Activated naive CD4-positive, alpha-beta T cell treated with anti-CD3 and anti-CD28 coated beads, Interleukin-2, amount 50 U/mL, for 24 hours (primary cell): ENCODE measurements at regions not wholly inside any gene's neighbourhood (a gene's known extent, or its start where the extent isn't known, plus 50 kb on each side); places are given as distances from the start of the nearest gene placed in this dataset.

ENCODE experiments used
- H3K27ac Mint-ChIP-seq: one replicate; pipeline ENCODE4 v1.8.0; 2021; ENCODE audit warnings: mild to moderate bottlenecking, mixed read lengths
- H3K27me3 Mint-ChIP-seq: one replicate; pipeline ENCODE4 v1.8.0; 2021; ENCODE audit warnings: mixed read lengths
- H3K36me3 Mint-ChIP-seq: one replicate; pipeline ENCODE4 v1.8.0; 2021; ENCODE audit warnings: mixed read lengths
- H3K4me1 Mint-ChIP-seq: one replicate; pipeline ENCODE4 v1.8.0; 2021; ENCODE audit warnings: mixed read lengths
- H3K4me3 Mint-ChIP-seq: one replicate; pipeline ENCODE4 v1.8.0; 2021; ENCODE audit warnings: mild to moderate bottlenecking, mixed read lengths
- H3K9me3 Mint-ChIP-seq: one replicate; pipeline ENCODE4 v1.8.0; 2021; ENCODE audit warnings: mixed read lengths

DNA sequence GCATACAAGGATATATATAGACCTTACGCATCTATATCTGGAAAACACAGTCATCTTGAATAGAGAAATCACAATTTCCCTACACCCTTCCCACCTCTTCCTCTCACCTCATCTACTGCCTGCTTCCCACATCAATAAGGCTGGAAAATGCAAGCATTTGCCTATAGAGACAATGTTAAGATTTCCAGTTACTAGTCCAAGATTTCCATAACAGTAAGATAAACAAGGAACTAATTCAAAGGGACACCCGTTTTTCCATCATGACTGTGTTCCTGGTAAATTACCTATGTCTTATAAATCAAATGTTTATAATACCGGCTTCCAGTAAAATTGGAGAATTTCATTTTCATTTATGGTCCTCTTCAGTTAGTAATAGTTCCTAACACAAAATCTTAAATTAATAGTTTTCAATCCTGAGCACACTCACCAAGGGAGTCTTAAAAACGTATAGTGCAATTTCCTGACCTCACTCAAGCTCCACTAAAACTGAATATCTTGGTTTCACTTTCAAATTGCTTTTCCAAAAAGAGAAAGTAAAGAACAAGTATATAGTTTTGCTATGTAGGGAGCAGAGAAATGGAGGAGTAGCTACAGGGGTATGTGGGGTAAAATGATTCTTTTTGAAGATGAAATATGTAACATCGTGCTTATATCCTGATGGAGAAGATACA lies 398.7 kb downstream of the PLPP3 start:
- H3K9me3 Mint-ChIP-seq = no peaks in the 10 kb centered on the region
- no peak overlapping the region for H3K4me3 Mint-ChIP-seq
- no peaks in the 10 kb centered on the region for H3K4me1 Mint-ChIP-seq
- H3K27me3 Mint-ChIP-seq = no peaks in the 10 kb centered on the region
- no peaks in the 10 kb centered on the region for H3K36me3 Mint-ChIP-seq
- H3K27ac Mint-ChIP-seq = no peak overlapping the region

GRCh38 chr1:56179543-56179942 lies 399.8 kb downstream of the PLPP3 start:
- Mint-ChIP-seq H3K36me3 (no peaks in the 10 kb centered on the region), H3K9me3 (no peaks in the 10 kb centered on the region), H3K27ac (no peak overlapping the region), H3K4me3 (no peak overlapping the region), H3K27me3 (no peaks in the 10 kb centered on the region), H3K4me1 (no peaks in the 10 kb centered on the region)

- Mint-ChIP-seq H3K36me3 (no peaks in the 10 kb centered on the region), H3K4me3 (no peak overlapping the region), H3K27me3 (peaks cover 1% of the 10 kb centered on the region), H3K9me3 (no peaks in the 10 kb centered on the region), H3K27ac (no peak overlapping the region), H3K4me1 (no peaks in the 10 kb centered on the region)
Observed at GRCh38 chr1:56175211-56175610, 404.2 kb downstream of the PLPP3 start.

- H3K27ac Mint-ChIP-seq = no peak overlapping the region
- H3K4me3 Mint-ChIP-seq = no peak overlapping the region
- H3K9me3 Mint-ChIP-seq = no peaks in the 10 kb centered on the region
- H3K36me3 Mint-ChIP-seq = no peaks in the 10 kb centered on the region
- H3K4me1 Mint-ChIP-seq = no peaks in the 10 kb centered on the region
- peaks cover 1% of the 10 kb centered on the region for H3K27me3 Mint-ChIP-seq
Observed at GRCh38 chr1:56174176-56174885, 405.0 kb downstream of the PLPP3 start.

- no peak overlapping the region for H3K4me3 Mint-ChIP-seq
- H3K4me1 Mint-ChIP-seq = no peaks in the 10 kb centered on the region
- no peak overlapping the region for H3K27ac Mint-ChIP-seq
- no peaks in the 10 kb centered on the region for H3K36me3 Mint-ChIP-seq
- H3K27me3 Mint-ChIP-seq = peaks cover 1% of the 10 kb centered on the region
- no peaks in the 10 kb centered on the region for H3K9me3 Mint-ChIP-seq
Observed at GRCh38 chr1:56173736-56174135, 405.6 kb downstream of the PLPP3 start.

DNA sequence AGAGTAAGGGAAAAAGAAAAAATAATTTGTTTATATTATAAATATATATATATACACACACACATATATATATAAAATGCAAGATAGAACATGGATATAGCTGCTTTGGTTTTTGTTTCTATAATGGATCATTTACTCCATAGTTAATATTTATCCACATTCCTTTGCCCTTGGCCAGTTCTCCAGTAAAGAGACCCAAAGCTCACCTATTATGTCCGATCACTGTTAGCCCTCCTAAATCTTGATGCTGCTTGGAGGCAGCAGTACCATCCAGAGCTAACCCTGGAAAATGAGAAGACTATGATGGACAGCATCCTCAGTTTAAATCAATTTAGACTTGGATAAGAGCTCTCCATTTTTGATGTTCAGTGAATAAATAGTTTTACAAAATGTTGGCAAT lies 407.7 kb downstream of the PLPP3 start:
- no peak overlapping the region for H3K4me3 Mint-ChIP-seq
- no peaks in the 10 kb centered on the region for H3K36me3 Mint-ChIP-seq
- no peaks in the 10 kb centered on the region for H3K4me1 Mint-ChIP-seq
- H3K9me3 Mint-ChIP-seq = no peaks in the 10 kb centered on the region
- H3K27ac Mint-ChIP-seq = no peak overlapping the region
- H3K27me3 Mint-ChIP-seq = peaks cover 1% of the 10 kb centered on the region

DNA sequence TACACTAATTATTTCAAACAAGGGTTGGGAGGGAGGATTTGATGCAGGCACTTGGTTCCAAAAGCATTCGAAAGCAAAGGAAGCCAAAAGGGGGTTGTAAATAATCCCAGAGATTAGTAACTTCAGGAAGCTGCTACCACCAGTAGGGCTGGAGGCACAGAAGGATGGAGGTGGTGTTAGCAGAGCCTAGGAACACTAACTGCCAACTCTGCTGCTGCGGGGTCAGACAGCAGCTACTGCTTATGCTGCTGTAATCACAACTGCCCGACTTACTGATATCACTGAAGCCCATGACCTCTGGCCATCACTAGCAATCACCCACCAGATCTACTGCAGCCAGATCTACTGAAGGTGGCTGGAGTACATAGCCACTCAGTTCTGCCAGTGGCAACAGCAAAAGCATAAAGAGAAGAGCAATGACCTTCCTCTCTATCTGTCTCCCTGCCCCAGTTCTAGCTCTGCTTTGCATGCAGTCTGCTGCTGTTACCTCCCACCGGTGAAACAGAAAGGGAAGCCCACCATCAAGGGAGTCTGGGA lies 408.5 kb downstream of the PLPP3 start:
- Mint-ChIP-seq H3K27ac (no peak overlapping the region), H3K9me3 (no peaks in the 10 kb centered on the region), H3K27me3 (peaks cover 3% of the 10 kb centered on the region), H3K4me3 (no peak overlapping the region), H3K36me3 (no peaks in the 10 kb centered on the region), H3K4me1 (no peaks in the 10 kb centered on the region)

GRCh38 chr1:56169856-56170255 lies 409.5 kb downstream of the PLPP3 start:
- no peaks in the 10 kb centered on the region for H3K4me1 Mint-ChIP-seq
- no peak overlapping the region for H3K27ac Mint-ChIP-seq
- H3K9me3 Mint-ChIP-seq = peaks cover 4% of the 10 kb centered on the region
- H3K36me3 Mint-ChIP-seq = no peaks in the 10 kb centered on the region
- H3K4me3 Mint-ChIP-seq = no peak overlapping the region
- H3K27me3 Mint-ChIP-seq = peaks cover 3% of the 10 kb centered on the region

GRCh38 chr1:56168176-56168575 lies 411.2 kb downstream of the PLPP3 start:
- H3K36me3 Mint-ChIP-seq = no peaks in the 10 kb centered on the region
- no peaks in the 10 kb centered on the region for H3K4me1 Mint-ChIP-seq
- H3K27ac Mint-ChIP-seq = no peak overlapping the region
- H3K27me3 Mint-ChIP-seq = peaks cover 1% of the 10 kb centered on the region
- H3K4me3 Mint-ChIP-seq = no peak overlapping the region
- peaks cover 9% of the 10 kb centered on the region for H3K9me3 Mint-ChIP-seq

GRCh38 chr1:56167596-56167995 lies 411.8 kb downstream of the PLPP3 start:
- no peaks in the 10 kb centered on the region for H3K36me3 Mint-ChIP-seq
- no peak overlapping the region for H3K27ac Mint-ChIP-seq
- peaks cover 9% of the 10 kb centered on the region for H3K9me3 Mint-ChIP-seq
- no peaks in the 10 kb centered on the region for H3K4me1 Mint-ChIP-seq
- H3K27me3 Mint-ChIP-seq = peaks cover 1% of the 10 kb centered on the region
- H3K4me3 Mint-ChIP-seq = no peak overlapping the region

GRCh38 chr1:56160773-56161315 lies 418.5 kb downstream of the PLPP3 start:
- H3K4me1 Mint-ChIP-seq = no peaks in the 10 kb centered on the region
- H3K9me3 Mint-ChIP-seq = peaks cover 18% of the 10 kb centered on the region
- H3K27me3 Mint-ChIP-seq = peaks cover 2% of the 10 kb centered on the region
- H3K27ac Mint-ChIP-seq = no peak overlapping the region
- no peaks in the 10 kb centered on the region for H3K36me3 Mint-ChIP-seq
- no peak overlapping the region for H3K4me3 Mint-ChIP-seq

DNA sequence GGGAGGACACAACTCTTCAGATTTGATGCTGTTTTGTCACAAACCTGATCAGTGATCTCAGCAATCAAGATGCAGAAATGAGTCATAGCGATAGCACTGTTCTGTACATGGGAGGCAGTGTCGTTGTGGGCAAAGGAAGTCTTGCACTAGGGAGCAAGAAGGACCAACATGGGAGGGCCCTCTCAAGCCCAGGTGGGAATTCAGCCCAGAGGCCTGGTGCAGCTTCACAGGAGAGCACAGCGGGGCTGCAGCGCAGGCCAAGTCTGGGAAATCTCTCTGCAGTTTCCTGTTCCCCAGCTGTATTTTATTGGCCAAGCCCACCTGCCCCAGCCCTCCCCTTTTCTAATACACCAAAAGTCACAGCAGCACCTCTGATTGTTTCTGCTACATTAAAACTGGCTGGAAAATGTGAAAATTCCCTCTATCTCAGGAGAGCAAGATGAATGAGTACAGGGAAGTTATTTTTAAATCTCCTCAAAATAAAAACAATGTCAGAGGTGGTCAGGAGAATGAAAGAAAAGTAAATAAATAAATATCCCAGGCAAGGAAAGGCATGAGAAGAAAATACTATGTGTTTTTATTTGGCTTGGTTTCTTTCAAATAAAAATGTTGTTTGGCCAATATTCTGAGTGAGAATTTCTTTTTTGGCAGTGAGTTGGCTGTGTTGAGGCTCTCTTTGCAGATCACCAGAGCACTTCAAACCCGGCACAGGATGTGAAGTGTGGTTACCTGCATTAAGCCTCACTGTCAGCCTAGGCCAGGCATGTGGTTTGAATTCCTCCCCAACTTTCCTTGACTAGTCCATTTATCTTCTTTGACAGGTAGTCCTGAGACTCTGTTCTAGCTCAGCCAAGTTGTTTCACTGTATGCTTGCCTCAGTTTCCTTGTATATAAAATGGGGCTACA lies 422.1 kb downstream of the PLPP3 start:
- peaks cover 8% of the 10 kb centered on the region for H3K9me3 Mint-ChIP-seq
- no peak overlapping the region for H3K27ac Mint-ChIP-seq
- H3K4me1 Mint-ChIP-seq = no peaks in the 10 kb centered on the region
- H3K36me3 Mint-ChIP-seq = no peaks in the 10 kb centered on the region
- H3K4me3 Mint-ChIP-seq = no peak overlapping the region
- peaks cover 2% of the 10 kb centered on the region for H3K27me3 Mint-ChIP-seq

GRCh38 chr1:56153276-56153675 lies 426.1 kb downstream of the PLPP3 start:
- no peaks in the 10 kb centered on the region for H3K36me3 Mint-ChIP-seq
- no peak overlapping the region for H3K27ac Mint-ChIP-seq
- H3K4me1 Mint-ChIP-seq = no peaks in the 10 kb centered on the region
- peaks cover 6% of the 10 kb centered on the region for H3K9me3 Mint-ChIP-seq
- H3K27me3 Mint-ChIP-seq = no peaks in the 10 kb centered on the region
- no peak overlapping the region for H3K4me3 Mint-ChIP-seq

DNA sequence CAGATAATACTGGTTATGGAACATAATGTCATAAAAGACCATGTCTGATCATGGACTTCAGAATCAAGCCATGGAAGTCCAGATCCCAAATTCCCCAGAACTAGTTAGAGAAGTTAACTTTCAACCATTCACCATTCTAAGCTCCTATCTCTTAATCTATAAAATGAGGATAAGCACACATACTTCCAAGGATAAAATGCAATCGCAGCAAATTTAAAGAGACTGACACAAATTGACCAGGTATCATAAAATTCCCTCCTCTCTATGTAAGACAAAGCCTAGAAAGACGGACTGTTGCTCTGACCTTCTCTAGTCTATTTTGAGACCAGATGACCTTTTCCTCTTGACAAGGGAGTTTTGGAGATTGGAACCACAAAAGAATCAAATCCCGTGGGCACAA lies 426.7 kb downstream of the PLPP3 start:
- no peaks in the 10 kb centered on the region for H3K4me1 Mint-ChIP-seq
- no peaks in the 10 kb centered on the region for H3K36me3 Mint-ChIP-seq
- H3K27ac Mint-ChIP-seq = no peak overlapping the region

GRCh38 chr1:56151402-56151801 lies 428.0 kb downstream of the PLPP3 start:
- H3K27me3 Mint-ChIP-seq = no peaks in the 10 kb centered on the region
- no peaks in the 10 kb centered on the region for H3K36me3 Mint-ChIP-seq
- no peaks in the 10 kb centered on the region for H3K4me1 Mint-ChIP-seq
- H3K4me3 Mint-ChIP-seq = no peak overlapping the region
- peaks cover 6% of the 10 kb centered on the region for H3K9me3 Mint-ChIP-seq
- H3K27ac Mint-ChIP-seq = no peak overlapping the region

More for the DNA sequence above, 426.7 kb downstream of the PLPP3 start:
- Mint-ChIP-seq H3K27me3 (no peaks in the 10 kb centered on the region), H3K9me3 (peaks cover 6% of the 10 kb centered on the region), H3K4me3 (no peak overlapping the region)
